ENCODE measurements at regions not wholly inside any gene's neighbourhood (a gene's known extent, or its start where the extent isn't known, plus 50 kb on each side); places are given as distances from the start of the nearest gene placed in this dataset.
"Not testable (repeated sequence)": the region's sequence is repeated elsewhere in the genome, so short reads cannot be mapped to it uniquely, and the experiment has no call there.

GRCh38 chr2:131646669-131647297 is 119.1 kb downstream of the CCDC74A start:
- Histone ChIP-seq H3K79me2 (ENCODE audit: control insufficient read depth, insufficient read depth, low read length) (no peaks in the 10 kb centered on the region), H3K9me3 (replicated peaks; ENCODE audit: control insufficient read depth, insufficient read depth, low read length) (no peaks in the 10 kb centered on the region), H3K9me1 (replicated peaks; ENCODE audit: control insufficient read depth, extremely low read depth, insufficient read depth, low read length) (no peaks in the 10 kb centered on the region), H3K9ac (replicated peaks; ENCODE audit: extremely low read depth, insufficient read depth, low read length) (no peak overlapping the region), H3K4me1 (ENCODE audit: control insufficient read depth, extremely low read depth, insufficient read depth, low read length) (no peaks in the 10 kb centered on the region), H3K36me3 (ENCODE audit: control insufficient read depth in 2 of 2, extremely low read depth in 1 of 2, insufficient read depth in 2 of 2, low read length in 2 of 2) (no peaks in the 10 kb centered on the region), H3K27ac (ENCODE audit: insufficient read depth, low read depth, low read length) (no peak overlapping the region), H3K4me2 (ENCODE audit: insufficient read depth, low read length) (no peak overlapping the region), H4K20me1 (replicated peaks; ENCODE audit: control insufficient read depth, extremely low read depth, insufficient read depth, low read length) (no peaks in the 10 kb centered on the region), H3K27me3 (ENCODE audit: control insufficient read depth in 2 of 2, insufficient read depth in 2 of 2, low read length in 2 of 2) (peaks cover 6 to 8% of the 10 kb centered on the region in 2 experiments), H3K4me3 (replicated peaks in 1 of 3; ENCODE audit: insufficient read depth in 1 of 3, low read depth in 1 of 3, low read length in 3 of 3) (peak overlapping the region in 1 of 3 experiments; percentile 17), H2AFZ (ENCODE audit: low read depth, low read length) (peak overlapping the region; percentile 51)
- CTCF ChIA-PET, result no interaction called here
- no peak for FAIRE-seq
- BruUV-seq (replicated peaks), result no TSS peak
- TF ChIP-seq EZH2 (IDR thresholded peaks at IDR 0.05; ENCODE audit: borderline replicate concordance, low read depth, low read length, severe bottlenecking) (peak; percentile 64), JUN (IDR thresholded peaks at IDR 0.05; ENCODE audit: borderline replicate concordance, insufficient read depth, insufficient read length, low read depth) (no peak)
- dilution Hi-C loops (cut with MboI; ENCODE audit: extremely low pct_ligation_motif_present, low sequenced_read_pairs) (no loop called here), intact Hi-C loops (cut with micrococcal nuclease) (loop anchor here (1.0 kb wide), 1 partner anchor 28 kb away; no protein-coding TSS in a partner anchor)
- POLR2A ChIA-PET, result no interaction called here
- no peak for DNase-seq (ENCODE audit: low read depth, low spot score)

GRCh38 chr2:131648565-131648964 is 120.9 kb downstream of the CCDC74A start:
- CTCF ChIA-PET; H4K20me1 ChIP-seq (replicated peaks; ENCODE audit: control insufficient read depth, extremely low read depth, insufficient read depth, low read length); H3K4me3 ChIP-seq (replicated peaks in 1 of 3; ENCODE audit: insufficient read depth in 1 of 3, low read depth in 1 of 3, low read length in 3 of 3); H3K27ac ChIP-seq (ENCODE audit: insufficient read depth, low read depth, low read length); POLR2A ChIA-PET; FAIRE-seq; intact Hi-C loops (cut with micrococcal nuclease); H2AFZ ChIP-seq (ENCODE audit: low read depth, low read length); H3K79me2 ChIP-seq (ENCODE audit: control insufficient read depth, insufficient read depth, low read length); H3K4me1 ChIP-seq (ENCODE audit: control insufficient read depth, extremely low read depth, insufficient read depth, low read length); H3K9me1 ChIP-seq (replicated peaks; ENCODE audit: control insufficient read depth, extremely low read depth, insufficient read depth, low read length); H3K36me3 ChIP-seq (ENCODE audit: control insufficient read depth in 2 of 2, extremely low read depth in 1 of 2, insufficient read depth in 2 of 2, low read length in 2 of 2); DNase-seq (ENCODE audit: low read depth, low spot score); H3K9ac ChIP-seq (replicated peaks; ENCODE audit: extremely low read depth, insufficient read depth, low read length); dilution Hi-C loops (cut with MboI; ENCODE audit: extremely low pct_ligation_motif_present, low sequenced_read_pairs); H3K27me3 ChIP-seq (ENCODE audit: control insufficient read depth in 2 of 2, insufficient read depth in 2 of 2, low read length in 2 of 2); H3K4me2 ChIP-seq (ENCODE audit: insufficient read depth, low read length); BruUV-seq (replicated peaks); H3K9me3 ChIP-seq (replicated peaks; ENCODE audit: control insufficient read depth, insufficient read depth, low read length): not testable (repeated sequence)

- H2AFZ ChIP-seq (ENCODE audit: low read depth, low read length); H3K4me2 ChIP-seq (ENCODE audit: insufficient read depth, low read length); CTCF ChIA-PET; dilution Hi-C loops (cut with MboI; ENCODE audit: extremely low pct_ligation_motif_present, low sequenced_read_pairs); H4K20me1 ChIP-seq (replicated peaks; ENCODE audit: control insufficient read depth, extremely low read depth, insufficient read depth, low read length); POLR2A ChIA-PET; H3K79me2 ChIP-seq (ENCODE audit: control insufficient read depth, insufficient read depth, low read length); DNase-seq (ENCODE audit: low read depth, low spot score); H3K4me3 ChIP-seq (replicated peaks in 1 of 3; ENCODE audit: insufficient read depth in 1 of 3, low read depth in 1 of 3, low read length in 3 of 3); H3K9me1 ChIP-seq (replicated peaks; ENCODE audit: control insufficient read depth, extremely low read depth, insufficient read depth, low read length); H3K27ac ChIP-seq (ENCODE audit: insufficient read depth, low read depth, low read length); H3K9ac ChIP-seq (replicated peaks; ENCODE audit: extremely low read depth, insufficient read depth, low read length); H3K36me3 ChIP-seq (ENCODE audit: control insufficient read depth in 2 of 2, extremely low read depth in 1 of 2, insufficient read depth in 2 of 2, low read length in 2 of 2); BruUV-seq (replicated peaks); FAIRE-seq; H3K9me3 ChIP-seq (replicated peaks; ENCODE audit: control insufficient read depth, insufficient read depth, low read length); intact Hi-C loops (cut with micrococcal nuclease); H3K4me1 ChIP-seq (ENCODE audit: control insufficient read depth, extremely low read depth, insufficient read depth, low read length): not testable (repeated sequence)
- H3K27me3 ChIP-seq (ENCODE audit: control insufficient read depth in 2 of 2, insufficient read depth in 2 of 2, low read length in 2 of 2), result peaks cover 3 to 11% of the 10 kb centered on the region in 2 experiments
These were observed 124.6 kb downstream of the CCDC74A start for GRCh38 chr2:131652246-131652645.

GRCh38 chr2:131654107-131654506 is 126.4 kb downstream of the CCDC74A start:
- H3K4me1 ChIP-seq (ENCODE audit: control insufficient read depth, extremely low read depth, insufficient read depth, low read length); H3K9me3 ChIP-seq (replicated peaks; ENCODE audit: control insufficient read depth, insufficient read depth, low read length); H3K4me3 ChIP-seq (replicated peaks in 1 of 3; ENCODE audit: insufficient read depth in 1 of 3, low read depth in 1 of 3, low read length in 3 of 3); H3K9ac ChIP-seq (replicated peaks; ENCODE audit: extremely low read depth, insufficient read depth, low read length); POLR2A ChIA-PET; H4K20me1 ChIP-seq (replicated peaks; ENCODE audit: control insufficient read depth, extremely low read depth, insufficient read depth, low read length); intact Hi-C loops (cut with micrococcal nuclease); H2AFZ ChIP-seq (ENCODE audit: low read depth, low read length); CTCF ChIA-PET; H3K27ac ChIP-seq (ENCODE audit: insufficient read depth, low read depth, low read length); FAIRE-seq; H3K9me1 ChIP-seq (replicated peaks; ENCODE audit: control insufficient read depth, extremely low read depth, insufficient read depth, low read length); BruUV-seq (replicated peaks); H3K79me2 ChIP-seq (ENCODE audit: control insufficient read depth, insufficient read depth, low read length); dilution Hi-C loops (cut with MboI; ENCODE audit: extremely low pct_ligation_motif_present, low sequenced_read_pairs); H3K36me3 ChIP-seq (ENCODE audit: control insufficient read depth in 2 of 2, extremely low read depth in 1 of 2, insufficient read depth in 2 of 2, low read length in 2 of 2); H3K4me2 ChIP-seq (ENCODE audit: insufficient read depth, low read length); DNase-seq (ENCODE audit: low read depth, low spot score): not testable (repeated sequence)
- H3K27me3 ChIP-seq (ENCODE audit: control insufficient read depth in 2 of 2, insufficient read depth in 2 of 2, low read length in 2 of 2), result peaks cover 2 to 11% of the 10 kb centered on the region in 2 experiments
